Tibial nerve (tissue), 4 donors: ENCODE measurements at regions not wholly inside any gene's neighbourhood (a gene's known extent, or its start where the extent isn't known, plus 50 kb on each side); places are given as distances from the start of the nearest gene placed in this dataset.
"Not testable (repeated sequence)": the region's sequence is repeated elsewhere in the genome, so short reads cannot be mapped to it uniquely, and the experiment has no call there.

ENCODE experiments used
- DNase-seq, 2 donors: peaks; one replicate each; pipeline ENCODE4 v3.0.0-alpha.2; 2019; ENCODE audit warnings: low spot score in 2 of 2
- H3K27ac ChIP-seq, 4 donors: fragments of 200-600 bp; sonication (generic) in 3 of 4; one replicate each; pipeline ENCODE4 v1.5.1; 2017 to 2019; ENCODE audit warnings: mild to moderate bottlenecking in 1 of 4
- H3K27me3 ChIP-seq, 2 donors: fragments of 200-600 bp; sonication (generic) in 1 of 2; one replicate each; pipeline versions ENCODE4 v1.5.1 to v1.6.0; 2017 to 2019
- H3K36me3 ChIP-seq, 3 donors: fragments of 200-600 bp; sonication (generic); one replicate each; pipeline ENCODE4 v1.5.1; 2018 to 2019
- H3K4me1 ChIP-seq, 4 donors: fragments of 200-600 bp; sonication (generic) in 3 of 4; one replicate each; pipeline ENCODE4 v1.5.1; 2017 to 2019
- H3K4me3 ChIP-seq, 4 donors: fragments of 200-600 bp; sonication (generic) in 3 of 4; one replicate each; pipeline ENCODE4 v1.5.1; 2017 to 2019; ENCODE audit warnings: mild to moderate bottlenecking in 1 of 4, moderate library complexity in 1 of 4
- H3K9me3 ChIP-seq, 4 donors: fragments of 200-600 bp; sonication (generic) in 3 of 4; one replicate each; pipeline ENCODE4 v1.5.1; 2017 to 2019
- CTCF ChIP-seq, 5 experiments: fragments of 200-600 bp in 3 of 5; fragments of 450-650 bp in 2 of 5; sonication (generic) in 3 of 5; IDR thresholded peaks; one replicate each; pipeline ENCODE4 v1.5.1; 2016 to 2019; ENCODE audit warnings: antibody characterized with exemption in 5 of 5, mild to moderate bottlenecking in 3 of 5, moderate library complexity in 2 of 5
- EP300 ChIP-seq, 2 donors: sonication (generic); formaldehyde crosslinking; IDR thresholded peaks; one replicate each; pipeline ENCODE4 v1.6.1; 2017; ENCODE audit warnings: antibody characterized with exemption in 2 of 2, mild to moderate bottlenecking in 1 of 2
- POLR2A ChIP-seq, 2 donors: fragments of 450-650 bp; IDR thresholded peaks; one replicate each; pipeline ENCODE4 v1.6.1; 2017; ENCODE audit warnings: antibody characterized with exemption in 2 of 2, mild to moderate bottlenecking in 2 of 2, moderate library complexity in 2 of 2
- WGBS, 2 donors: methylation state at CpG; one replicate each; pipeline ENCODE4 v1.1.5; 2018; 5-methylcytosine and 5-hydroxymethylcytosine counted together

GRCh38 chr2:126049461-126049860, 606.5 kb upstream of the GYPC start:
- no peaks in the 10 kb centered on the region for H3K36me3 ChIP-seq
- WGBS, 2 donors: 91 to 100% methylated on average over 1 of the region's 1 CpG
- DNase-seq: no peak

GRCh38 chr2:126050991-126051736, 604.8 kb upstream of the GYPC start:
- TF ChIP-seq CTCF (IDR thresholded peaks at IDR 0.05): no peak
- TF ChIP-seq EP300 (IDR thresholded peaks at IDR 0.05): no peak
- no peak for TF ChIP-seq POLR2A (IDR thresholded peaks at IDR 0.05)
- no peaks in the 10 kb centered on the region for H3K27me3 ChIP-seq
- H3K4me3 ChIP-seq: no peak overlapping the region
- no peaks in the 10 kb centered on the region for H3K36me3 ChIP-seq
- no peak overlapping the region for H3K27ac ChIP-seq
- H3K9me3 ChIP-seq: peaks cover 0 to 26% (median 0%) of the 10 kb centered on the region in 4 donors
- WGBS, 2 donors: 91 to 93% methylated on average over 7 of the region's 7 CpGs
- no peaks in the 10 kb centered on the region for H3K4me1 ChIP-seq
- DNase-seq: no peak

More at GRCh38 chr2:126049461-126049860, 606.5 kb upstream of the GYPC start:
- H3K27me3 ChIP-seq: no peaks in the 10 kb centered on the region
- no peak overlapping the region for H3K27ac ChIP-seq
- no peaks in the 10 kb centered on the region for H3K4me1 ChIP-seq
- peaks cover 0 to 23% (median 0%) of the 10 kb centered on the region in 4 donors for H3K9me3 ChIP-seq
- TF ChIP-seq POLR2A (IDR thresholded peaks at IDR 0.05) (no peak), CTCF (IDR thresholded peaks at IDR 0.05) (no peak), EP300 (IDR thresholded peaks at IDR 0.05) (no peak)
- H3K4me3 ChIP-seq: no peak overlapping the region

GRCh38 chr2:126051737-126052240, 604.2 kb upstream of the GYPC start:
- not testable (repeated sequence) for H3K27ac ChIP-seq, H3K4me1 ChIP-seq, H3K4me3 ChIP-seq, H3K36me3 ChIP-seq, DNase-seq, H3K27me3 ChIP-seq
- WGBS, 2 donors: 87 to 91% methylated on average over 6 of the region's 6 CpGs
- peaks cover 0 to 26% (median 0%) of the 10 kb centered on the region in 4 donors for H3K9me3 ChIP-seq

GRCh38 chr2:126059379-126059778, 596.6 kb upstream of the GYPC start:
- no peaks in the 10 kb centered on the region for H3K27me3 ChIP-seq
- H3K4me3 ChIP-seq: no peak overlapping the region
- H3K4me1 ChIP-seq: no peaks in the 10 kb centered on the region
- H3K36me3 ChIP-seq: no peaks in the 10 kb centered on the region
- no peak for DNase-seq
- H3K27ac ChIP-seq: no peak overlapping the region
- peaks cover 0 to 24% (median 0%) of the 10 kb centered on the region in 4 donors for H3K9me3 ChIP-seq
- WGBS, 2 donors: 9 to 20% methylated on average over 2 of the region's 2 CpGs
- TF ChIP-seq CTCF (IDR thresholded peaks at IDR 0.05): no peak

GRCh38 chr2:126085011-126085795, 570.8 kb upstream of the GYPC start:
- no peak overlapping the region for H3K27ac ChIP-seq
- DNase-seq: no peak
- no peaks in the 10 kb centered on the region for H3K27me3 ChIP-seq
- WGBS, 2 donors: 65 to 67% methylated on average over 3 of the region's 3 CpGs
- H3K4me3 ChIP-seq: no peak overlapping the region
- H3K9me3 ChIP-seq: no peaks in the 10 kb centered on the region
- H3K4me1 ChIP-seq: no peaks in the 10 kb centered on the region
- no peaks in the 10 kb centered on the region for H3K36me3 ChIP-seq
- no peak for TF ChIP-seq CTCF (IDR thresholded peaks at IDR 0.05)
